ENCODE measurements at regions not wholly inside any gene's neighbourhood (a gene's known extent, or its start where the extent isn't known, plus 50 kb on each side); places are given as distances from the start of the nearest gene placed in this dataset.
A peak's percentile ranks its signal among the peaks of the same experiment; 100 is the strongest.
"Not testable (repeated sequence)": the region's sequence is repeated elsewhere in the genome, so short reads cannot be mapped to it uniquely, and the experiment has no call there.

GRCh38 chr2:446963-447530 is 159.2 kb upstream of the ALKAL2 start:
- no peak for DNase-seq (ENCODE audit: low spot score)

GRCh38 chr2:446303-446874 is 158.5 kb upstream of the ALKAL2 start:
- DNase-seq (ENCODE audit: low spot score) = no peak

GRCh38 chr2:445896-446295 is 158.0 kb upstream of the ALKAL2 start:
- DNase-seq (ENCODE audit: low spot score) = no peak

GRCh38 chr2:444937-445884 is 157.3 kb upstream of the ALKAL2 start:
- DNase-seq (ENCODE audit: low spot score) = no peak

GRCh38 chr2:443741-444140 is 155.8 kb upstream of the ALKAL2 start:
- DNase-seq (ENCODE audit: low spot score) = no peak

GRCh38 chr2:443216-443615 is 155.3 kb upstream of the ALKAL2 start:
- no peak for DNase-seq (ENCODE audit: low spot score)

GRCh38 chr2:441258-442022 is 153.5 kb upstream of the ALKAL2 start:
- no peak for DNase-seq (ENCODE audit: low spot score)

- no peak for DNase-seq (ENCODE audit: low spot score)
These were observed 152.5 kb upstream of the ALKAL2 start for GRCh38 chr2:440403-440740.

GRCh38 chr2:439556-440402 is 151.9 kb upstream of the ALKAL2 start:
- DNase-seq (ENCODE audit: low spot score) = no peak

GRCh38 chr2:439077-439476 is 151.2 kb upstream of the ALKAL2 start:
- no peak for DNase-seq (ENCODE audit: low spot score)

- DNase-seq (ENCODE audit: low spot score) = peak; percentile 72
These were observed 150.0 kb upstream of the ALKAL2 start for GRCh38 chr2:437756-438393.

GRCh38 chr2:437180-437579 is 149.3 kb upstream of the ALKAL2 start:
- no peak for DNase-seq (ENCODE audit: low spot score)

GRCh38 chr2:436205-436604 is 148.3 kb upstream of the ALKAL2 start:
- DNase-seq (ENCODE audit: low spot score) = no peak

GRCh38 chr2:434625-435024 is 146.7 kb upstream of the ALKAL2 start:
- no peak for DNase-seq (ENCODE audit: low spot score)

GRCh38 chr2:433216-433615 is 145.3 kb upstream of the ALKAL2 start:
- no peak for DNase-seq (ENCODE audit: low spot score)

GRCh38 chr2:430291-431040 is 142.6 kb upstream of the ALKAL2 start:
- no peak for DNase-seq (ENCODE audit: low spot score)

- DNase-seq (ENCODE audit: low spot score) = peak; percentile 7
These were observed 141.8 kb upstream of the ALKAL2 start for GRCh38 chr2:429575-430254.

- DNase-seq (ENCODE audit: low spot score) = no peak
These were observed 141.3 kb upstream of the ALKAL2 start for GRCh38 chr2:429142-429541.

GRCh38 chr2:428591-428990 is 140.7 kb upstream of the ALKAL2 start:
- no peak for DNase-seq (ENCODE audit: low spot score)

- not testable (repeated sequence) for DNase-seq (ENCODE audit: low spot score)
These were observed 138.8 kb upstream of the ALKAL2 start for GRCh38 chr2:426696-427095.

Measured in CD4-positive, alpha-beta T cell treated with Interleukin-15 for 4 hours (primary cell).